ENCODE measurements at regions not wholly inside any gene's neighbourhood (a gene's known extent, or its start where the extent isn't known, plus 50 kb on each side); places are given as distances from the start of the nearest gene placed in this dataset.
"Not testable (repeated sequence)": the region's sequence is repeated elsewhere in the genome, so short reads cannot be mapped to it uniquely, and the experiment has no call there.

- H3K36me3 Mint-ChIP-seq (ENCODE audit: insufficient read depth); H3K4me3 Mint-ChIP-seq; H3K4me1 Mint-ChIP-seq (ENCODE audit: low read depth in 2 of 2); DNase-seq; H3K9me3 Mint-ChIP-seq; H3K27ac Mint-ChIP-seq; H3K27me3 Mint-ChIP-seq; ATAC-seq (replicated peaks): not testable (repeated sequence)
Measured at GRCh38 chr20:30675988-30676564, 581.4 kb upstream of the DEFB115 start.

GRCh38 chr20:30682236-30682635 lies 575.2 kb upstream of the DEFB115 start:
- H3K9me3 Mint-ChIP-seq; DNase-seq; H3K36me3 Mint-ChIP-seq (ENCODE audit: insufficient read depth); H3K4me3 Mint-ChIP-seq; H3K4me1 Mint-ChIP-seq (ENCODE audit: low read depth in 2 of 2); H3K27me3 Mint-ChIP-seq; ATAC-seq (replicated peaks); H3K27ac Mint-ChIP-seq: not testable (repeated sequence)

GRCh38 chr20:30712861-30713260 lies 544.6 kb upstream of the DEFB115 start:
- not testable (repeated sequence) for H3K9me3 Mint-ChIP-seq; H3K4me1 Mint-ChIP-seq (ENCODE audit: low read depth in 2 of 2); H3K27me3 Mint-ChIP-seq; H3K36me3 Mint-ChIP-seq (ENCODE audit: insufficient read depth); ATAC-seq (replicated peaks); DNase-seq; H3K4me3 Mint-ChIP-seq; H3K27ac Mint-ChIP-seq

- not testable (repeated sequence) for H3K27me3 Mint-ChIP-seq; H3K4me1 Mint-ChIP-seq (ENCODE audit: low read depth in 2 of 2); ATAC-seq (replicated peaks); H3K9me3 Mint-ChIP-seq; H3K27ac Mint-ChIP-seq; DNase-seq; H3K36me3 Mint-ChIP-seq (ENCODE audit: insufficient read depth); H3K4me3 Mint-ChIP-seq
Measured at GRCh38 chr20:30719415-30720199, 537.9 kb upstream of the DEFB115 start.

GRCh38 chr20:30723511-30723910 lies 534.0 kb upstream of the DEFB115 start:
- not testable (repeated sequence) for ATAC-seq (replicated peaks); H3K36me3 Mint-ChIP-seq (ENCODE audit: insufficient read depth); H3K27me3 Mint-ChIP-seq; H3K27ac Mint-ChIP-seq; H3K4me1 Mint-ChIP-seq (ENCODE audit: low read depth in 2 of 2); DNase-seq; H3K9me3 Mint-ChIP-seq
- H3K4me3 Mint-ChIP-seq, result peak overlapping the region; percentile 49 to 75

GRCh38 chr20:30723934-30724687 lies 533.4 kb upstream of the DEFB115 start:
- DNase-seq, result peak in 1 of 3 experiments; percentile 1
- H3K27ac Mint-ChIP-seq; ATAC-seq (replicated peaks); H3K36me3 Mint-ChIP-seq (ENCODE audit: insufficient read depth); H3K4me1 Mint-ChIP-seq (ENCODE audit: low read depth in 2 of 2); H3K9me3 Mint-ChIP-seq; H3K27me3 Mint-ChIP-seq: not testable (repeated sequence)
- peak overlapping the region; percentile 49 to 75 for H3K4me3 Mint-ChIP-seq

GRCh38 chr20:30724688-30725074 lies 532.8 kb upstream of the DEFB115 start:
- not testable (repeated sequence) for H3K4me1 Mint-ChIP-seq (ENCODE audit: low read depth in 2 of 2); H3K36me3 Mint-ChIP-seq (ENCODE audit: insufficient read depth); ATAC-seq (replicated peaks); H3K9me3 Mint-ChIP-seq; H3K27me3 Mint-ChIP-seq; H3K27ac Mint-ChIP-seq; DNase-seq; H3K4me3 Mint-ChIP-seq

- H3K27ac Mint-ChIP-seq; H3K4me1 Mint-ChIP-seq (ENCODE audit: low read depth in 2 of 2); H3K9me3 Mint-ChIP-seq; ATAC-seq (replicated peaks); H3K36me3 Mint-ChIP-seq (ENCODE audit: insufficient read depth); H3K4me3 Mint-ChIP-seq; DNase-seq; H3K27me3 Mint-ChIP-seq: not testable (repeated sequence)
Measured at GRCh38 chr20:30725188-30725587, 532.3 kb upstream of the DEFB115 start.

GRCh38 chr20:30728271-30728885 lies 529.1 kb upstream of the DEFB115 start:
- not testable (repeated sequence) for H3K4me3 Mint-ChIP-seq; H3K27ac Mint-ChIP-seq; H3K4me1 Mint-ChIP-seq (ENCODE audit: low read depth in 2 of 2); DNase-seq; H3K36me3 Mint-ChIP-seq (ENCODE audit: insufficient read depth); ATAC-seq (replicated peaks); H3K27me3 Mint-ChIP-seq
- peaks cover 4 to 16% of the 10 kb centered on the region in 2 donors for H3K9me3 Mint-ChIP-seq

All from effector memory CD8-positive, alpha-beta T cell (primary cell).